B cell (primary cell): ENCODE measurements at regions not wholly inside any gene's neighbourhood (a gene's known extent, or its start where the extent isn't known, plus 50 kb on each side); places are given as distances from the start of the nearest gene placed in this dataset.

ENCODE experiments used
- ATAC-seq: fragments of 200-7000 bp; cut with Tn5 transposase; one replicate; pipeline ENCODE4 v1.10.0; 2021; ENCODE audit warnings: low read depth, mild to moderate bottlenecking, moderate number of reproducible peaks, moderate library complexity
- CTCF ChIA-PET: fragments of 350-600 bp; sonication (Branson Sonifier 250); formaldehyde crosslinking; loops from one replicate; lab custom pipeline; 2021; ENCODE audit warnings: antibody characterized with exemption, inconsistent platforms; lab: Charles Lee
- POLR2A ChIA-PET: fragments of 350-600 bp; sonication (Branson Sonifier 250); formaldehyde crosslinking; loops from one replicate; lab custom pipeline; 2021; ENCODE audit warnings: antibody characterized with exemption; lab: Charles Lee
- DNase-seq: peaks from one replicate; pipeline ENCODE4 v3.0.0; 2013
- H2AFZ ChIP-seq: 2 replicates; pipeline ENCODE4 v1.6.1; 2012; ENCODE audit warnings: mild to moderate bottlenecking, low read depth, low read length; ENCODE audit not compliant: insufficient read depth, poor library complexity, severe bottlenecking
- H3K27ac ChIP-seq, 2 donors: 1 replicate in 1 of 2; 2 replicates in 1 of 2; pipeline ENCODE4 v1.5.1; 2012 to 2013; ENCODE audit warnings: low read length in 2 of 2, mild to moderate bottlenecking in 2 of 2, moderate library complexity in 1 of 2
- H3K27me3 ChIP-seq, 4 experiments: fragments of 200-600 bp in 1 of 4; sonication (generic) in 1 of 4; replicated peaks in 1 of 4; 1 replicate in 2 of 4; 2 replicates in 2 of 4; pipeline versions ENCODE4 v1.6.1 to v1.7.0; 2013 to 2016; ENCODE audit warnings: low read length in 3 of 4, mild to moderate bottlenecking in 2 of 4, mixed read lengths in 1 of 4, moderate library complexity in 1 of 4; ENCODE audit not compliant: insufficient read depth in 4 of 4, control insufficient read depth in 3 of 4; ENCODE audit errors: control extremely low read depth in 1 of 4
- H3K36me3 ChIP-seq, 2 experiments: replicated peaks in 1 of 2; 1 replicate in 1 of 2; 2 replicates in 1 of 2; pipeline versions ENCODE4 v1.6.1 to v1.7.1; 2013; ENCODE audit warnings: low read length in 1 of 2; ENCODE audit not compliant: insufficient read depth in 2 of 2, control insufficient read depth in 1 of 2; ENCODE audit errors: control extremely low read depth in 1 of 2, extremely low read depth in 1 of 2
- H3K4me1 ChIP-seq, 2 donors: fragments of 200-600 bp in 1 of 2; sonication (generic) in 1 of 2; 1 replicate in 1 of 2; 2 replicates in 1 of 2; pipeline versions ENCODE4 v1.5.1 to v1.6.1; 2013 to 2017; ENCODE audit warnings: low read length in 2 of 2; ENCODE audit not compliant: control insufficient read depth in 2 of 2, insufficient read depth in 2 of 2
- H3K4me2 ChIP-seq: replicated peaks from 2 replicates; pipeline ENCODE3; 2012; ENCODE audit warnings: mild to moderate bottlenecking, low read depth, low read length; ENCODE audit not compliant: poor library complexity, severe bottlenecking
- H3K4me3 ChIP-seq, 5 experiments: fragments of 200-600 bp in 1 of 5; sonication (generic) in 1 of 5; 1 replicate in 3 of 5; 2 replicates in 2 of 5; pipeline versions ENCODE4 v1.5.1 to v1.7.0; 2011 to 2016; ENCODE audit warnings: low read length in 4 of 5, mild to moderate bottlenecking in 4 of 5, low read depth in 2 of 5, control low read depth in 1 of 5, moderate library complexity in 1 of 5; ENCODE audit not compliant: insufficient read depth in 1 of 5; ENCODE audit errors: control extremely low read depth in 1 of 5, extremely low read depth in 1 of 5
- H3K79me2 ChIP-seq: fragments of 200-600 bp; sonication (generic); one replicate; pipeline ENCODE4 v1.6.0; 2016; ENCODE audit warnings: low read length; ENCODE audit not compliant: control insufficient read depth, insufficient read depth
- H3K9ac ChIP-seq: fragments of 200-600 bp; sonication (generic); 2 replicates; pipeline ENCODE4 v1.6.1; 2017; ENCODE audit warnings: mild to moderate bottlenecking, low read length, moderate library complexity
- H3K9me3 ChIP-seq, 3 donors: one replicate each; pipeline versions ENCODE4 v1.6.1 to v1.7.1; 2013; ENCODE audit warnings: low read length in 2 of 3; ENCODE audit not compliant: control insufficient read depth in 2 of 3, insufficient read depth in 1 of 3; ENCODE audit errors: control extremely low read depth in 1 of 3
- H4K20me1 ChIP-seq: 2 replicates; pipeline ENCODE4 v1.6.0; 2012; ENCODE audit warnings: mild to moderate bottlenecking, low read length; ENCODE audit not compliant: insufficient read depth, control insufficient read depth, poor library complexity, severe bottlenecking
- H3K27ac Mint-ChIP-seq: one replicate; pipeline ENCODE4 v1.8.0; 2021; ENCODE audit warnings: mixed read lengths
- H3K27me3 Mint-ChIP-seq: one replicate; pipeline ENCODE4 v1.8.0; 2021; ENCODE audit warnings: mixed read lengths
- H3K4me1 Mint-ChIP-seq: one replicate; pipeline ENCODE4 v1.8.0; 2021; ENCODE audit warnings: mixed read lengths
- H3K4me3 Mint-ChIP-seq: one replicate; pipeline ENCODE4 v1.8.0; 2021; ENCODE audit warnings: mixed read lengths
- H3K9me3 Mint-ChIP-seq: one replicate; pipeline ENCODE4 v1.8.0; 2022; ENCODE audit warnings: mixed read lengths; ENCODE audit not compliant: insufficient read depth
- EZH2 ChIP-seq: IDR thresholded peaks from 2 replicates; pipeline ENCODE4 v1.6.1; 2012; ENCODE audit warnings: borderline replicate concordance, low read depth, mild to moderate bottlenecking, moderate library complexity, low read length; ENCODE audit not compliant: insufficient read depth, poor library complexity, severe bottlenecking
- WGBS: methylation state at CpG from one replicate; pipeline ENCODE4 v1.1.5; 2013; ENCODE audit warnings: missing lambda C conversion rate; ENCODE audit not compliant: insufficient coverage; 5-methylcytosine and 5-hydroxymethylcytosine counted together
- intact Hi-C: fragments of 100-400 bp; cut with micrococcal nuclease; formaldehyde crosslinking; loops from one replicate; pipeline ENCODE4 v1.10.0; 2022
- TF ChIP-seq, protein P1 (sequence below): fragments of 200-600 bp; IDR thresholded peaks from one replicate; pipeline ENCODE4 v1.8.0; 2022; ENCODE audit warnings: antibody characterized with exemption, mild to moderate bottlenecking

DNA sequence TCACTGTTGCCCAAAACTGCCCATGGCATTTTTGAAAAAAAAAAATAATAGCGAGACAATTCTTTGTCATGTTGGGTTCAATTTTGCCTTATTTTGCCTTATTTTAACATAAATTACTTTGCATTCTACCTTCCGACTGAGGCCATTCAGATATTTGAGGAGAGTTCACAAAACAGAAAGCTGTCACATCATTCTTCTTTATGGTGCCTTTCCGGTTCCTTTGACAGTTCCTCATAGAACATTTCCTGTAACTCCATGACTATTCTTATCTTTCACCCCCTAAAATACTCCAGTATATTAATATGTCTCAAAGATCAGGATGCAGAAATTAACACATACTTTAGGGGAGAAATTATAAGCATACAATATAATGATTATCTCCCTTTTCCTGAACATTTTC is 476.7 kb downstream of the NOVA1 start:
- POLR2A ChIA-PET = no interaction called here

DNA sequence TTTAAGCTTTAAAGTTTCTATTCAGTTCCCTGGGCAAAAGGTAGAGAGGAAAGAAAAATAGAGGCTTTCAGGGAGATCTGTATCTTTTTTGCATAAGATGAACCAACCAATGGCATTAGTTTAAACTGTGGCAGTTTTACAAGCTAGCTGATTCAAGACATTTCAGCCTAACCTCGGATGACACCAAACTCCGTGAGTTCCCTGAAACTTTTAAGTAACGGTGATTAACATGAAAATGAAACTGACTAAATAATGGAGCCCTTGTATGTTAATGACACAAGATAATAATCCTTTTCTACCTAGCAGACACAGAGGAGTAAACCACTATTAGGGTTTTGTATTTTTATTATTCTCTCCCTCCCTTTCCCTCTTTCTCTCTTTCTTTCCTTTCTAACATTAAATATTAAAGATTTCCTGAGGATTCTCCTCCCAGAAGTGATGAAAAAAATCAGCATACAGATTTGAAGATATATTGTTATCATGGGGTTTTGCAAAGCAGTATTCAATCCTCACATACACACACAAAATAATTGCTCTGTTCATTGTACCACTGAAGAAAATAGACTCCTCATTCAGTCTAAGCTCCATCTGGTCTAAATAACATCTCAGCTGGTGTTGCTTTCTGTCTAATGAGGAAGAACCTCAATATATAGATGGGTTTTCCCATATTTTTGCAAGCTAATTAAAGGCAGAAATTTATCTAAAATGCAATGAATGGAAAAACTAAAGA is 483.8 kb downstream of the NOVA1 start:
- H3K9me3 Mint-ChIP-seq = no peaks in the 10 kb centered on the region
- Histone ChIP-seq H3K79me2 (no peaks in the 10 kb centered on the region), H2AFZ (no peak overlapping the region), H3K9me3 (no peaks in the 10 kb centered on the region), H3K27me3 (no peaks in the 10 kb centered on the region), H3K27ac (no peak overlapping the region), H3K4me3 (no peak overlapping the region), H3K9ac (no peak overlapping the region), H3K4me2 (no peak overlapping the region), H3K4me1 (no peaks in the 10 kb centered on the region), H4K20me1 (no peaks in the 10 kb centered on the region), H3K36me3 (no peaks in the 10 kb centered on the region)
- ChIA-PET CTCF (no interaction called here), POLR2A (no interaction called here)
- H3K4me1 Mint-ChIP-seq = no peaks in the 10 kb centered on the region
- no peak for ATAC-seq
- H3K4me3 Mint-ChIP-seq = no peak overlapping the region
- no peak for DNase-seq
- TF ChIP-seq EZH2 = no peak
- TF ChIP-seq, protein P1, sequence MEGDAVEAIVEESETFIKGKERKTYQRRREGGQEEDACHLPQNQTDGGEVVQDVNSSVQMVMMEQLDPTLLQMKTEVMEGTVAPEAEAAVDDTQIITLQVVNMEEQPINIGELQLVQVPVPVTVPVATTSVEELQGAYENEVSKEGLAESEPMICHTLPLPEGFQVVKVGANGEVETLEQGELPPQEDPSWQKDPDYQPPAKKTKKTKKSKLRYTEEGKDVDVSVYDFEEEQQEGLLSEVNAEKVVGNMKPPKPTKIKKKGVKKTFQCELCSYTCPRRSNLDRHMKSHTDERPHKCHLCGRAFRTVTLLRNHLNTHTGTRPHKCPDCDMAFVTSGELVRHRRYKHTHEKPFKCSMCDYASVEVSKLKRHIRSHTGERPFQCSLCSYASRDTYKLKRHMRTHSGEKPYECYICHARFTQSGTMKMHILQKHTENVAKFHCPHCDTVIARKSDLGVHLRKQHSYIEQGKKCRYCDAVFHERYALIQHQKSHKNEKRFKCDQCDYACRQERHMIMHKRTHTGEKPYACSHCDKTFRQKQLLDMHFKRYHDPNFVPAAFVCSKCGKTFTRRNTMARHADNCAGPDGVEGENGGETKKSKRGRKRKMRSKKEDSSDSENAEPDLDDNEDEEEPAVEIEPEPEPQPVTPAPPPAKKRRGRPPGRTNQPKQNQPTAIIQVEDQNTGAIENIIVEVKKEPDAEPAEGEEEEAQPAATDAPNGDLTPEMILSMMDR = no peak
- H3K27ac Mint-ChIP-seq = no peak overlapping the region
- no CpG with 5 or more reads among the region's 3 CpGs for WGBS
- intact Hi-C loops = no loop called here
- H3K27me3 Mint-ChIP-seq = no peaks in the 10 kb centered on the region

More for the DNA sequence above, 476.7 kb downstream of the NOVA1 start:
- TF ChIP-seq, protein P1 = no peak
- no peak for TF ChIP-seq EZH2
- DNase-seq (no peak), ATAC-seq (no peak)
- Histone ChIP-seq H4K20me1 (no peaks in the 10 kb centered on the region), H3K4me3 (no peak overlapping the region), H3K36me3 (no peaks in the 10 kb centered on the region), H3K27me3 (no peaks in the 10 kb centered on the region), H3K27ac (no peak overlapping the region), H3K9me3 (no peaks in the 10 kb centered on the region), H3K4me2 (no peak overlapping the region), H3K9ac (no peak overlapping the region), H3K4me1 (no peaks in the 10 kb centered on the region), H3K79me2 (no peaks in the 10 kb centered on the region), H2AFZ (no peak overlapping the region)
- Mint-ChIP-seq H3K27ac (no peak overlapping the region), H3K27me3 (no peaks in the 10 kb centered on the region), H3K9me3 (peaks cover 4% of the 10 kb centered on the region), H3K4me1 (no peaks in the 10 kb centered on the region), H3K4me3 (no peak overlapping the region)
- intact Hi-C loops = no loop called here
- CTCF ChIA-PET = no interaction called here
- WGBS = no CpG with 5 or more reads among the region's 3 CpGs
